Neuronal stem cell (in vitro differentiated cells): ENCODE measurements at regions not wholly inside any gene's neighbourhood (a gene's known extent, or its start where the extent isn't known, plus 50 kb on each side); places are given as distances from the start of the nearest gene placed in this dataset.

Experiments
- DNase-seq: peaks from one replicate; pipeline ENCODE4 v3.0.0-alpha.2; 2013; ENCODE audit warnings: low spot score
- H2AFZ ChIP-seq: one replicate; pipeline ENCODE4 v1.6.1; 2013; ENCODE audit warnings: mild to moderate bottlenecking, low read length, inconsistent platforms
- H2AK5ac ChIP-seq: 2 replicates; pipeline ENCODE4 v1.6.1; 2013; ENCODE audit warnings: low read depth, mild to moderate bottlenecking, inconsistent platforms, low read length, moderate library complexity, mixed read lengths
- H2BK120ac ChIP-seq: 2 replicates; pipeline ENCODE4 v1.6.1; 2013; ENCODE audit warnings: low read depth, mild to moderate bottlenecking, inconsistent platforms, low read length, moderate library complexity, mixed read lengths
- H2BK12ac ChIP-seq: one replicate; pipeline ENCODE4 v1.6.1; 2013; ENCODE audit warnings: low read length, inconsistent platforms
- H2BK15ac ChIP-seq: 2 replicates; pipeline ENCODE4 v1.6.1; 2013; ENCODE audit warnings: mild to moderate bottlenecking, low read length, inconsistent platforms, mixed read lengths
- H2BK5ac ChIP-seq: one replicate; pipeline ENCODE4 v1.6.1; 2013; ENCODE audit warnings: inconsistent platforms, mild to moderate bottlenecking, low read length, moderate library complexity
- H3K14ac ChIP-seq: one replicate; pipeline ENCODE4 v1.6.1; 2013; ENCODE audit warnings: low read length, inconsistent platforms
- H3K18ac ChIP-seq: 2 replicates; pipeline ENCODE4 v1.6.1; 2013; ENCODE audit warnings: low read length, inconsistent platforms
- H3K23ac ChIP-seq: 2 replicates; pipeline ENCODE4 v1.6.1; 2013; ENCODE audit warnings: low read depth, mild to moderate bottlenecking, mixed read lengths, low read length, inconsistent platforms; ENCODE audit not compliant: poor library complexity
- H3K27ac ChIP-seq: replicated peaks from 3 replicates; pipeline ENCODE4 v1.5.1; 2013; ENCODE audit warnings: low read length, inconsistent platforms
- H3K27me3 ChIP-seq, 3 experiments: 2 replicates each; pipeline ENCODE4 v1.6.1; 2013; ENCODE audit warnings: low read length in 3 of 3, mild to moderate bottlenecking in 2 of 3, inconsistent platforms in 1 of 3, low read depth in 1 of 3, mixed read lengths in 1 of 3, moderate library complexity in 1 of 3; ENCODE audit not compliant: control insufficient read depth in 3 of 3, insufficient read depth in 3 of 3
- H3K36me3 ChIP-seq, 2 donors: replicated peaks in 1 of 2; 2 replicates each; pipeline ENCODE4 v1.6.1; 2013; ENCODE audit warnings: low read length in 2 of 2; ENCODE audit not compliant: control insufficient read depth in 2 of 2, insufficient read depth in 2 of 2
- H3K4ac ChIP-seq: 2 replicates; pipeline ENCODE4 v1.6.1; 2013; ENCODE audit warnings: inconsistent platforms, mild to moderate bottlenecking, low read length, moderate library complexity
- H3K4me1 ChIP-seq, 2 donors: 1 replicate in 1 of 2; 2 replicates in 1 of 2; pipeline ENCODE4 v1.6.1; 2013; ENCODE audit warnings: low read length in 2 of 2, low read depth in 1 of 2; ENCODE audit not compliant: control insufficient read depth in 2 of 2, insufficient read depth in 1 of 2
- H3K4me2 ChIP-seq: one replicate; pipeline ENCODE4 v1.6.1; 2013; ENCODE audit warnings: mild to moderate bottlenecking, low read length, inconsistent platforms; ENCODE audit not compliant: insufficient read depth, poor library complexity, severe bottlenecking
- H3K4me3 ChIP-seq, 2 donors: 2 replicates each; pipeline ENCODE4 v1.5.1; 2013; ENCODE audit warnings: low read length in 2 of 2, mild to moderate bottlenecking in 2 of 2, inconsistent platforms in 1 of 2, moderate library complexity in 1 of 2
- H3K79me1 ChIP-seq: one replicate; pipeline ENCODE4 v1.6.1; 2013; ENCODE audit warnings: low read depth, mild to moderate bottlenecking, inconsistent platforms, low read length, moderate library complexity
- H3K9ac ChIP-seq: one replicate; pipeline ENCODE4 v1.6.1; 2013; ENCODE audit warnings: mild to moderate bottlenecking, low read depth, low read length, inconsistent platforms; ENCODE audit not compliant: poor library complexity
- H3K9me3 ChIP-seq, 2 donors: replicated peaks in 1 of 2; 2 replicates each; pipeline versions ENCODE3 to v1.6.1; 2013; ENCODE audit warnings: low read length in 2 of 2, mild to moderate bottlenecking in 2 of 2, inconsistent platforms in 1 of 2, low read depth in 1 of 2, mixed read lengths in 1 of 2, moderate library complexity in 1 of 2; ENCODE audit not compliant: control insufficient read depth in 2 of 2, insufficient read depth in 1 of 2
- H4K8ac ChIP-seq: one replicate; pipeline ENCODE4 v1.6.1; 2013; ENCODE audit warnings: low read depth, mild to moderate bottlenecking, inconsistent platforms, low read length, moderate library complexity
- H4K91ac ChIP-seq: one replicate; pipeline ENCODE4 v1.6.1; 2013; ENCODE audit warnings: low read length, low read depth, mild to moderate bottlenecking, inconsistent platforms; ENCODE audit not compliant: poor library complexity
- WGBS, 2 donors: extraction: QIAGEN DNeasy Blood & Tissue Kit; methylation state at CpG; one replicate each; pipeline ENCODE4 v1.1.7; 2013; ENCODE audit warnings: missing lambda C conversion rate in 2 of 2, mixed read lengths in 1 of 2; ENCODE audit not compliant: insufficient read length in 2 of 2, insufficient replicate concordance in 1 of 2; ENCODE audit errors: extremely low coverage in 2 of 2; 5-methylcytosine and 5-hydroxymethylcytosine counted together

- Histone ChIP-seq H3K4me2 (no peak overlapping the region), H3K4ac (no peak overlapping the region), H2BK120ac (no peak overlapping the region), H3K23ac (no peak overlapping the region), H2AK5ac (no peak overlapping the region), H2BK12ac (no peak overlapping the region), H3K14ac (no peak overlapping the region), H3K18ac (no peak overlapping the region), H3K27ac (no peak overlapping the region), H3K9me3 (no peaks in the 10 kb centered on the region), H2BK5ac (no peak overlapping the region), H3K27me3 (no peaks in the 10 kb centered on the region), H3K79me1 (no peaks in the 10 kb centered on the region), H2BK15ac (no peak overlapping the region), H3K4me1 (peaks cover 4% of the 10 kb centered on the region in 2 donors), H3K9ac (no peak overlapping the region), H4K91ac (no peak overlapping the region), H4K8ac (no peak overlapping the region), H3K4me3 (no peak overlapping the region), H3K36me3 (no peaks in the 10 kb centered on the region), H2AFZ (peak overlapping the region; percentile 28)
- no CpG with 5 or more reads among the region's 4 CpGs for WGBS, 2 donors
- no peak for DNase-seq
Measured at GRCh38 chr7:25804154-25804553, 347.8 kb upstream of the NFE2L3 start.

DNA sequence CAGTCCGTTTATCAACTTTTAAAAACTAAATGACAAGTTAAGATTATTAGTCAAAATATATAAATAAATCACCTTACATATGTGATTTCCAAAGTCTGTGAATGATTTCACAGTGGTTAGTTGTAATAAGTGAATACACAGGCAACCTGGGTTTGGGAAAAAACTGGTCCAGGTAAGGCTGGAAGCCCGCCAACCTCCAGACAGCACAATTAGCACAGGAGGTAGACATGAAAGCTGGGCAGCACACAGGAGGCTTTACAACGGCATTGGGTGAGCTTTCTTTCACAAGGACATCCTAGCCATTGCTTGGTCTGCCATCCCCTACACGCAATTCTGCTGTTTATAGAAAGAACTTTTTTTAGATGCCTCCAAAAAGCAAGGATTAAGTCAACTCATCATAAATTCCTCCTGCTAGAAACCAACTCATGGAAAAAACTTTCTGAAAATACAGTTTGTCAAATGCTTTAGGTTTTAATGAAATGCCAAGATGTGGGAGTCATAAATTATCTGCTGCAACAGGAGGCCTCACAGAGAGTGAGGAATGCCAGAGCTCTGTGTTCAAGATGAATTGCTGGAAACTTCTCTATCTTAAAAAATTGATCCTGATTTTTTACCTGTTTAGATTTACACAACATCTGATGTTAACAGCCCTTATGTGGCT is 346.8 kb upstream of the NFE2L3 start:
- DNase-seq = no peak
- Histone ChIP-seq H2AFZ (no peak overlapping the region), H3K79me1 (no peaks in the 10 kb centered on the region), H3K9ac (no peak overlapping the region), H3K9me3 (no peaks in the 10 kb centered on the region), H2BK120ac (no peak overlapping the region), H2AK5ac (no peak overlapping the region), H3K4me1 (peaks cover 4% of the 10 kb centered on the region in 2 donors), H2BK5ac (no peak overlapping the region), H4K8ac (no peak overlapping the region), H3K27me3 (no peaks in the 10 kb centered on the region), H2BK12ac (no peak overlapping the region), H4K91ac (no peak overlapping the region), H3K27ac (no peak overlapping the region), H3K4me2 (no peak overlapping the region), H3K4ac (no peak overlapping the region), H3K36me3 (no peaks in the 10 kb centered on the region), H2BK15ac (no peak overlapping the region), H3K23ac (no peak overlapping the region), H3K14ac (no peak overlapping the region), H3K4me3 (no peak overlapping the region), H3K18ac (no peak overlapping the region)
- no CpG with 5 or more reads among the region's 4 CpGs for WGBS, 2 donors

- WGBS, 2 donors = no CpG with 5 or more reads among the region's 1 CpG
- Histone ChIP-seq H4K91ac (no peak overlapping the region), H3K9ac (no peak overlapping the region), H3K4me1 (peaks cover 4% of the 10 kb centered on the region in 2 donors), H3K27me3 (no peaks in the 10 kb centered on the region), H3K14ac (no peak overlapping the region), H3K27ac (no peak overlapping the region), H2BK120ac (no peak overlapping the region), H3K4me3 (no peak overlapping the region), H2BK5ac (no peak overlapping the region), H2BK12ac (no peak overlapping the region), H3K36me3 (no peaks in the 10 kb centered on the region), H3K9me3 (no peaks in the 10 kb centered on the region), H2BK15ac (no peak overlapping the region), H4K8ac (no peak overlapping the region), H3K23ac (no peak overlapping the region), H3K18ac (no peak overlapping the region), H2AK5ac (no peak overlapping the region), H3K4me2 (no peak overlapping the region), H3K79me1 (no peaks in the 10 kb centered on the region), H2AFZ (no peak overlapping the region), H3K4ac (no peak overlapping the region)
- no peak for DNase-seq
Measured at GRCh38 chr7:25807086-25807611, 344.8 kb upstream of the NFE2L3 start.

GRCh38 chr7:25809441-25809840 is 342.6 kb upstream of the NFE2L3 start:
- H4K91ac ChIP-seq = no peak overlapping the region
- WGBS, 2 donors = no CpG with 5 or more reads among the region's 5 CpGs
- H3K79me1 ChIP-seq = no peaks in the 10 kb centered on the region
- H3K4me3 ChIP-seq = no peak overlapping the region
- no peaks in the 10 kb centered on the region for H3K9me3 ChIP-seq
- no peak overlapping the region for H2BK5ac ChIP-seq
- no peak overlapping the region for H4K8ac ChIP-seq
- no peak overlapping the region for H3K4me2 ChIP-seq
- H2BK15ac ChIP-seq = no peak overlapping the region
- peaks cover 0 to 4% of the 10 kb centered on the region in 2 donors for H3K4me1 ChIP-seq
- no peak overlapping the region for H2BK12ac ChIP-seq
- no peak overlapping the region for H3K4ac ChIP-seq
- H2BK120ac ChIP-seq = no peak overlapping the region
- no peak for DNase-seq
- no peaks in the 10 kb centered on the region for H3K36me3 ChIP-seq
- no peak overlapping the region for H3K23ac ChIP-seq
- no peak overlapping the region for H2AK5ac ChIP-seq
- H3K27me3 ChIP-seq = no peaks in the 10 kb centered on the region
- H2AFZ ChIP-seq = peak overlapping the region; percentile 77
- H3K18ac ChIP-seq = no peak overlapping the region
- no peak overlapping the region for H3K27ac ChIP-seq
- no peak overlapping the region for H3K14ac ChIP-seq
- H3K9ac ChIP-seq = no peak overlapping the region
